Loucy (cell line): ENCODE measurements at regions not wholly inside any gene's neighbourhood (a gene's known extent, or its start where the extent isn't known, plus 50 kb on each side); places are given as distances from the start of the nearest gene placed in this dataset.
"Not testable (repeated sequence)": the region's sequence is repeated elsewhere in the genome, so short reads cannot be mapped to it uniquely, and the experiment has no call there.

Experiments used
- EZH2phosphoT487 ChIP-seq: fragments of 200-600 bp; IDR thresholded peaks from 2 replicates; pipeline ENCODE4 v1.6.1; 2018; ENCODE audit warnings: antibody characterized with exemption, mild to moderate bottlenecking, moderate library complexity, borderline replicate concordance
- TF ChIP-seq, protein P1 (sequence below): fragments of 200-600 bp; sonication (generic); conservative IDR thresholded peaks from 2 replicates; pipeline ENCODE4 v1.5.1; 2014; ENCODE audit warnings: mild to moderate bottlenecking, antibody characterized with exemption, low read length

DNA sequence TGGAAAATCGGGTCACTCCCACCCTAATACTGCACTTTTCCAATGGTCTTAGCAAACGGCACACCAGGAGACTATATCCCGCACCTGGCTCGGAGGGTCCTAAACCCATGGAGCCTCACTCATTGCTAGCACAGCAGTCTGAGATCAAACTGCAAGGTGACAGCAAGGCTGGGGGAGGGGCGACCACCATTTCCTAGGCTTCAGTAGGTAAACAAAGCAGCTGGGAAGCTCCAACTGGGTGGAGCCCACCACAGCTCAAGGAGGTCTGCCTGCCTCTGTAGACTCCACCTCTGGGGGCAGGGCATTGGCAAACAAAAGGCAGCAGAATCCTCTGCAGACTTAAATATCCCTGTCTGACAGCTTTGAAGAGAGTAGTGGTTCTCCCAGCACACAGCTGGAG lies 109.0 kb upstream of the DEFB108B start:
- TF ChIP-seq, protein P1, sequence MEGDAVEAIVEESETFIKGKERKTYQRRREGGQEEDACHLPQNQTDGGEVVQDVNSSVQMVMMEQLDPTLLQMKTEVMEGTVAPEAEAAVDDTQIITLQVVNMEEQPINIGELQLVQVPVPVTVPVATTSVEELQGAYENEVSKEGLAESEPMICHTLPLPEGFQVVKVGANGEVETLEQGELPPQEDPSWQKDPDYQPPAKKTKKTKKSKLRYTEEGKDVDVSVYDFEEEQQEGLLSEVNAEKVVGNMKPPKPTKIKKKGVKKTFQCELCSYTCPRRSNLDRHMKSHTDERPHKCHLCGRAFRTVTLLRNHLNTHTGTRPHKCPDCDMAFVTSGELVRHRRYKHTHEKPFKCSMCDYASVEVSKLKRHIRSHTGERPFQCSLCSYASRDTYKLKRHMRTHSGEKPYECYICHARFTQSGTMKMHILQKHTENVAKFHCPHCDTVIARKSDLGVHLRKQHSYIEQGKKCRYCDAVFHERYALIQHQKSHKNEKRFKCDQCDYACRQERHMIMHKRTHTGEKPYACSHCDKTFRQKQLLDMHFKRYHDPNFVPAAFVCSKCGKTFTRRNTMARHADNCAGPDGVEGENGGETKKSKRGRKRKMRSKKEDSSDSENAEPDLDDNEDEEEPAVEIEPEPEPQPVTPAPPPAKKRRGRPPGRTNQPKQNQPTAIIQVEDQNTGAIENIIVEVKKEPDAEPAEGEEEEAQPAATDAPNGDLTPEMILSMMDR, result not testable (repeated sequence)
- TF ChIP-seq EZH2phosphoT487, result not testable (repeated sequence)
